IPS DF 6.9 (cell line): ENCODE measurements at regions not wholly inside any gene's neighbourhood (a gene's known extent, or its start where the extent isn't known, plus 50 kb on each side); places are given as distances from the start of the nearest gene placed in this dataset.

Experiments
- DNase-seq: peaks from one replicate; pipeline ENCODE4 v3.0.0-alpha.2; 2013; ENCODE audit warnings: low read depth, low spot score
- H3K27ac ChIP-seq: one replicate; pipeline ENCODE4 v1.5.1; 2013; ENCODE audit warnings: low read length, control low read depth
- H3K27me3 ChIP-seq: 2 replicates; pipeline ENCODE4 v1.6.1; 2013; ENCODE audit warnings: mild to moderate bottlenecking, low read length; ENCODE audit not compliant: control insufficient read depth, insufficient read depth
- H3K36me3 ChIP-seq: 2 replicates; pipeline ENCODE4 v1.6.1; 2013; ENCODE audit warnings: low read length; ENCODE audit not compliant: control insufficient read depth, insufficient read depth
- H3K4me1 ChIP-seq: 2 replicates; pipeline ENCODE4 v1.6.1; 2013; ENCODE audit warnings: low read length; ENCODE audit not compliant: control insufficient read depth, insufficient read depth
- H3K4me3 ChIP-seq: 2 replicates; pipeline ENCODE4 v1.5.1; 2013; ENCODE audit warnings: mild to moderate bottlenecking, low read length
- H3K9me3 ChIP-seq: 2 replicates; pipeline ENCODE4 v1.6.1; 2013; ENCODE audit warnings: low read length, inconsistent platforms; ENCODE audit not compliant: control insufficient read depth, insufficient read depth
- WGBS: extraction: QIAGEN DNeasy Blood & Tissue Kit; methylation state at CpG from one replicate; pipeline ENCODE4 v1.1.7; 2013; ENCODE audit warnings: mixed read lengths, missing lambda C conversion rate; ENCODE audit not compliant: insufficient read length, insufficient coverage; 5-methylcytosine and 5-hydroxymethylcytosine counted together

- WGBS: no CpG with 5 or more reads among the region's 1 CpG
- no peaks in the 10 kb centered on the region for H3K9me3 ChIP-seq
- no peaks in the 10 kb centered on the region for H3K4me1 ChIP-seq
- H3K27ac ChIP-seq: no peak overlapping the region
- no peaks in the 10 kb centered on the region for H3K36me3 ChIP-seq
- H3K27me3 ChIP-seq: no peaks in the 10 kb centered on the region
- no peak for DNase-seq
- H3K4me3 ChIP-seq: no peak overlapping the region
These were observed 161.4 kb downstream of the AASDHPPT start for GRCh38 chr11:106238704-106239360.

GRCh38 chr11:106241601-106242257 lies 164.3 kb downstream of the AASDHPPT start:
- no peak for DNase-seq
- no peaks in the 10 kb centered on the region for H3K27me3 ChIP-seq
- WGBS: no CpG with 5 or more reads among the region's 6 CpGs
- no peaks in the 10 kb centered on the region for H3K4me1 ChIP-seq
- H3K9me3 ChIP-seq: peaks cover 3% of the 10 kb centered on the region; the same call in 1 of the 2 replicates
- H3K4me3 ChIP-seq: no peak overlapping the region
- H3K36me3 ChIP-seq: no peaks in the 10 kb centered on the region
- no peak overlapping the region for H3K27ac ChIP-seq

GRCh38 chr11:106242718-106243415 lies 165.4 kb downstream of the AASDHPPT start:
- Histone ChIP-seq H3K4me3 (no peak overlapping the region), H3K27me3 (no peaks in the 10 kb centered on the region), H3K4me1 (no peaks in the 10 kb centered on the region), H3K9me3 (peaks cover 3% of the 10 kb centered on the region; the same call in 1 of the 2 replicates), H3K36me3 (no peaks in the 10 kb centered on the region), H3K27ac (no peak overlapping the region)
- WGBS: no CpG with 5 or more reads among the region's 2 CpGs
- DNase-seq: no peak

- WGBS: no CpG with 5 or more reads among the region's 3 CpGs
- Histone ChIP-seq H3K4me3 (no peak overlapping the region), H3K9me3 (peaks cover 3% of the 10 kb centered on the region; the same call in 1 of the 2 replicates)
These were observed 169.0 kb downstream of the AASDHPPT start for GRCh38 chr11:106246495-106246894.

GRCh38 chr11:106249617-106250239 lies 172.3 kb downstream of the AASDHPPT start:
- Histone ChIP-seq H3K27me3 (no peaks in the 10 kb centered on the region), H3K4me1 (no peaks in the 10 kb centered on the region), H3K36me3 (no peaks in the 10 kb centered on the region), H3K27ac (no peak overlapping the region), H3K9me3 (peaks cover 3% of the 10 kb centered on the region; the same call in 1 of the 2 replicates), H3K4me3 (no peak overlapping the region)
- DNase-seq: no peak
- WGBS: no CpG with 5 or more reads among the region's 5 CpGs

More at GRCh38 chr11:106246495-106246894, 169.0 kb downstream of the AASDHPPT start:
- H3K27me3 ChIP-seq: no peaks in the 10 kb centered on the region
- H3K27ac ChIP-seq: no peak overlapping the region
- no peaks in the 10 kb centered on the region for H3K36me3 ChIP-seq
- no peak for DNase-seq
- H3K4me1 ChIP-seq: no peaks in the 10 kb centered on the region

- Histone ChIP-seq H3K4me1 (no peaks in the 10 kb centered on the region), H3K36me3 (no peaks in the 10 kb centered on the region), H3K9me3 (peaks cover 1% of the 10 kb centered on the region; the same call in 1 of the 2 replicates), H3K27ac (no peak overlapping the region), H3K4me3 (no peak overlapping the region), H3K27me3 (no peaks in the 10 kb centered on the region)
- DNase-seq: no peak
- no CpG with 5 or more reads among the region's 3 CpGs for WGBS
These were observed 185.4 kb downstream of the AASDHPPT start for GRCh38 chr11:106262852-106263251.

GRCh38 chr11:106263527-106263926 lies 186.1 kb downstream of the AASDHPPT start:
- Histone ChIP-seq H3K27ac (no peak overlapping the region), H3K4me1 (no peaks in the 10 kb centered on the region), H3K9me3 (peaks cover 1% of the 10 kb centered on the region; the same call in 1 of the 2 replicates), H3K4me3 (no peak overlapping the region), H3K27me3 (no peaks in the 10 kb centered on the region), H3K36me3 (no peaks in the 10 kb centered on the region)
- no peak for DNase-seq
- no CpG with 5 or more reads among the region's 3 CpGs for WGBS

- H3K27me3 ChIP-seq: no peaks in the 10 kb centered on the region
These were observed 193.6 kb downstream of the AASDHPPT start for GRCh38 chr11:106271086-106271485.

GRCh38 chr11:106271686-106272085 lies 194.2 kb downstream of the AASDHPPT start:
- H3K4me3 ChIP-seq: no peak overlapping the region
- no peaks in the 10 kb centered on the region for H3K27me3 ChIP-seq
- no peaks in the 10 kb centered on the region for H3K4me1 ChIP-seq
- DNase-seq: no peak
- H3K36me3 ChIP-seq: no peaks in the 10 kb centered on the region
- H3K27ac ChIP-seq: no peak overlapping the region
- H3K9me3 ChIP-seq: peaks cover 1% of the 10 kb centered on the region; the same call in 1 of the 2 replicates
- WGBS: no CpG with 5 or more reads among the region's 2 CpGs

More at GRCh38 chr11:106271086-106271485, 193.6 kb downstream of the AASDHPPT start:
- Histone ChIP-seq H3K36me3 (no peaks in the 10 kb centered on the region), H3K9me3 (peaks cover 1% of the 10 kb centered on the region; the same call in 1 of the 2 replicates), H3K27ac (no peak overlapping the region), H3K4me1 (no peaks in the 10 kb centered on the region), H3K4me3 (no peak overlapping the region)
- DNase-seq: no peak

GRCh38 chr11:106275151-106275550 lies 197.7 kb downstream of the AASDHPPT start:
- H3K27ac ChIP-seq: no peak overlapping the region
- no peaks in the 10 kb centered on the region for H3K9me3 ChIP-seq
- H3K4me1 ChIP-seq: no peaks in the 10 kb centered on the region
- H3K4me3 ChIP-seq: no peak overlapping the region
- H3K36me3 ChIP-seq: no peaks in the 10 kb centered on the region
- WGBS: no CpG with 5 or more reads among the region's 1 CpG
- no peaks in the 10 kb centered on the region for H3K27me3 ChIP-seq
- DNase-seq: no peak
